ENCODE measurements at regions not wholly inside any gene's neighbourhood (a gene's known extent, or its start where the extent isn't known, plus 50 kb on each side); places are given as distances from the start of the nearest gene placed in this dataset.

DNA sequence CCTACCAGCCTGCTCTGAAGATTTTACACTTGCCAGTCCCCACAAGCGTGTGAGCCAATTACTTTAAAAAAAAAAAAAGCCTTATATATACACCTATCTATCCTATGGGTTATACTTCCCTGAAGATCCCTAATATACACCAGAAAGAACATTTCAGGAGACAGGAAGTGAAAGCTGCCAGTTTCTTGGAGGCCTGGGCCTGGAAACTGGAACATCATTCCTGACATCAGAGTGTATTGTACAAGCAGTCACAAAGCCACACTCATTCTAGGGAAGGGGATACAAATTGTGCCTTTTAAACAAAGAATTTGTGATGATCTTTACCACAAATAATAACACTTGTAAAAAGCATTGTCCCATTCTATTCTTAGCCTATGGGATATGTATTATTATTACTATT, 98.3 kb upstream of the FBN2 start:
- no peak for DNase-seq
- no peak overlapping the region for H3K27ac Mint-ChIP-seq
- H3K36me3 Mint-ChIP-seq: no peaks in the 10 kb centered on the region
- H3K4me1 Mint-ChIP-seq: no peaks in the 10 kb centered on the region
- no peak for ATAC-seq (ENCODE audit: low read depth in 2 of 2)
- H3K27me3 Mint-ChIP-seq: no peaks in the 10 kb centered on the region
- peaks cover 0 to 14% (median 3%) of the 10 kb centered on the region in 7 donors for H3K9me3 Mint-ChIP-seq
- H3K4me3 Mint-ChIP-seq: no peak overlapping the region

DNA sequence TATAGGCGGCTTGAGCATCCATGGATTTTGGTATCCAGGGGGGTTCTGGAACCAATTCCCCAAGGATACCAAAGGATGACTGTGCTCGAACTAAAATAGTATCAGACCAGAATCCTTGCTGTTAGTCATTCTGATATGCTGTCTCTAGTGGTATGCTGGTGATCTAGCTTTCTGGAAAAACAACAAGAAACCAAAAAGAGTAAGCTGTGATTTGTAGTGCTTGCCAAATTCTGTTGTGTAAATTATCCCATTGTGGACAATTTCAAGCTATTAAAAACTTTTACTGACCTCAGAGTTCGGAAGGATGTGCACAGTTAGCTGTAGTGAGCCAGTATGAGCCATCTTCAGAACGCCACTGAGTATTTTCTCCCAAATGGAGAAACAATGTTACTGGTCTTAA, 99.0 kb upstream of the FBN2 start:
- no peaks in the 10 kb centered on the region for H3K27me3 Mint-ChIP-seq

DNA sequence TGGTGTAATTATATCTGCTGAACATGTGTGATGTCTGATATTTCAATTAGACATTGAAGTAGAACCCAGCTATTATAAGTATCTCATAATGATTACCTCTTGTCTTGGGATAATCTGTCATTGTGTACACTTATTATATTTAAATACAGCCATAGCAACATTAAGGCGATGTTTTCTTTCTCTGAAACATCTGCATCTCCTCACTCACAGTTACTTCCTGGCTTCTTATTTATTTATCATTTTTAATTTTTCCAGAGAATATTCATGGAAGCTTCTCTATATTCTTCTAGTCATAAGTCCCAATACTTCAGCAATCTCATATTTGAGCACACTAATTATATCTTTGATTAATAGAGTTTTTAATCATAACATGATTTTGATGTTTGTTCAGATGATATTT, 103.8 kb upstream of the FBN2 start:
- H3K36me3 Mint-ChIP-seq: no peaks in the 10 kb centered on the region
- ATAC-seq (ENCODE audit: low read depth in 2 of 2) (no peak), DNase-seq (no peak)
- H3K9me3 Mint-ChIP-seq: peaks cover 0 to 5% (median 1%) of the 10 kb centered on the region in 7 donors
- H3K4me1 Mint-ChIP-seq: no peaks in the 10 kb centered on the region
- H3K27me3 Mint-ChIP-seq: no peaks in the 10 kb centered on the region
- H3K4me3 Mint-ChIP-seq: no peak overlapping the region
- H3K27ac Mint-ChIP-seq: no peak overlapping the region

More for the DNA sequence above, 99.0 kb upstream of the FBN2 start:
- no peak overlapping the region for H3K27ac Mint-ChIP-seq
- DNase-seq: no peak
- H3K4me1 Mint-ChIP-seq: no peaks in the 10 kb centered on the region
- ATAC-seq (ENCODE audit: low read depth in 2 of 2): no peak
- H3K4me3 Mint-ChIP-seq: no peak overlapping the region
- no peaks in the 10 kb centered on the region for H3K36me3 Mint-ChIP-seq
- peaks cover 0 to 14% (median 3%) of the 10 kb centered on the region in 7 donors for H3K9me3 Mint-ChIP-seq

DNA sequence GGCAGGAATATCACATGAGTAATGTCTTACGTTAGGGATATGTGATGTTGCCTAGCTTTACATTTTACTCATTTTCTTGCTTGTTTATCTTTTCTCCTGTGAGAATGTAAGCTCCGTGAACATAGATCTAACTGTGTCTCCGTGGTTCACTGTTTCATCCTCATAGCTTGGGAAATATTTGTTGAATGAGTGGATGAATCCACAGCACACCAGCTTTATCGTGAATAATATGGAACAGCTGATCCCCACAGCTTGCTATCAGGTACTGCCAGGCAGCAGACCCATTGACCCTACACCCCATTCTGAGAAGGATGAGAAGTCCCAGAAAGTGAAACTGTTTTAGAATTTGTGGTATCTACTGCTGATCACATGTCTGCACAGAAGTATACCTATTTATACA, 106.8 kb upstream of the FBN2 start:
- Mint-ChIP-seq H3K36me3 (no peaks in the 10 kb centered on the region), H3K27ac (no peak overlapping the region), H3K4me3 (no peak overlapping the region), H3K9me3 (peaks cover 0 to 5% (median 0%) of the 10 kb centered on the region in 7 donors), H3K4me1 (no peaks in the 10 kb centered on the region), H3K27me3 (no peaks in the 10 kb centered on the region)
- DNase-seq: no peak
- ATAC-seq (ENCODE audit: low read depth in 2 of 2): no peak

DNA sequence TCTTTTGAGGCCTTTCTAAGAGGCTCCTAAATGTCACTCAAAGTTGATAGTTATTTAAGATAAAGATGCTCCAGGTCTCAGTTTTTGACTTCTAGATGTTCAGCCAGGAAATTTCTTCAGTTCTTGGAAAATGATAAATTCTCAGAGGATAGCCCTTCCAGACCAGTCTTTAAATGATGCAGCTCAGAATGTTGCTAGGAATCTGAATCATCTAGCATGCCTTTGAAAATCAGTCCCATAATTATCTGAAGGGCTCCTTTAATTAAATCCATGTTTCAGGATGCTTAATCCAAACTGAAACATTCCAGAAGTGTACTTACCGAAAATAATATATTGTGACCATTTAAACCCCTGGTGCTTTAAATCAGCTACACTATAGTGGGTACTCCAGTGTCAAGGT, 107.5 kb upstream of the FBN2 start:
- H3K27ac Mint-ChIP-seq: no peak overlapping the region
- no peak for ATAC-seq (ENCODE audit: low read depth in 2 of 2)
- H3K9me3 Mint-ChIP-seq: peaks cover 0 to 8% (median 2%) of the 10 kb centered on the region in 7 donors
- no peaks in the 10 kb centered on the region for H3K4me1 Mint-ChIP-seq
- no peak overlapping the region for H3K4me3 Mint-ChIP-seq
- H3K27me3 Mint-ChIP-seq: no peaks in the 10 kb centered on the region
- no peaks in the 10 kb centered on the region for H3K36me3 Mint-ChIP-seq
- no peak for DNase-seq

DNA sequence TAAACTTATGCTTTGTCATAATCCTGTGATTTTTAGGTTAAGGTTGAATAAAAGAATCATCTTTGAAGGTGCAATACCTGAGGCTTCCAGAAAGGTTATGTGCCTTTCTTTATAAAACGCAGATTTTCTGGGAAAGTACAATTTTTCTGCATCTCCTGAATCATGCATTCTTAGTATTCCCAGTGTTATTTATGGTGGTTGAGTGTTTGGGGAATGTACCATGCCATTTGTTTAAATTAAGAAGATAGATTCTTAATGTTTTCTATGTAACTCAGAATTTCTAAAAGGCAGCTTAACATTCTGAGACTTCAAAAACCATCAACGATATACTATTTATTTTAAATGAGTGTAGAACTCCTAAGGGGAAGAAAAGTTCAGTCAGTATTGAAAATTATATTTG, 108.1 kb upstream of the FBN2 start:
- H3K27ac Mint-ChIP-seq: no peak overlapping the region
- ATAC-seq (ENCODE audit: low read depth in 2 of 2) (no peak), DNase-seq (no peak)
- H3K9me3 Mint-ChIP-seq: peaks cover 0 to 8% (median 3%) of the 10 kb centered on the region in 7 donors
- no peak overlapping the region for H3K4me3 Mint-ChIP-seq
- no peaks in the 10 kb centered on the region for H3K27me3 Mint-ChIP-seq
- H3K36me3 Mint-ChIP-seq: no peaks in the 10 kb centered on the region
- no peaks in the 10 kb centered on the region for H3K4me1 Mint-ChIP-seq

DNA sequence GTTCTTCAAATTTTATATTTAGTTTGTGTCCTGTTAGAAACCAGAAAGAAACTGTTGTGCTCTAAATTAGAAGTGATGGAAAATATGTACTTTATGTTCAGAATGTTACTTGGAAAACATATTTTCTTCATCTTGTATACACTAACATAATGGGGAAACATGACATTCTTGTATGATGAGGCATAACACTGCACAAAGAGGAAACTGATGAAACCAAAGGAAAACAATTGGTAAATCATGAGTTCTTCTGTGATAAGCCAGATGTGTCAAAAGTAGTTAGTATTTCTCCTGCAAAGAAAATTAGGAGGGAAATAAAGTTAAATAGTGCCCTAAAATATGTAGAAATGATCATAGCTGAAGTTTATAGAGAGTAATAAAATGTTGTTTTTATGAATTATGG, 111.1 kb upstream of the FBN2 start:
- Mint-ChIP-seq H3K9me3 (peaks cover 5 to 17% (median 6%) of the 10 kb centered on the region in 7 donors), H3K27me3 (peaks cover 0 to 3% (median 0%) of the 10 kb centered on the region in 3 donors), H3K36me3 (no peaks in the 10 kb centered on the region), H3K4me1 (no peaks in the 10 kb centered on the region), H3K27ac (no peak overlapping the region), H3K4me3 (no peak overlapping the region)
- no peak for ATAC-seq (ENCODE audit: low read depth in 2 of 2)
- no peak for DNase-seq

DNA sequence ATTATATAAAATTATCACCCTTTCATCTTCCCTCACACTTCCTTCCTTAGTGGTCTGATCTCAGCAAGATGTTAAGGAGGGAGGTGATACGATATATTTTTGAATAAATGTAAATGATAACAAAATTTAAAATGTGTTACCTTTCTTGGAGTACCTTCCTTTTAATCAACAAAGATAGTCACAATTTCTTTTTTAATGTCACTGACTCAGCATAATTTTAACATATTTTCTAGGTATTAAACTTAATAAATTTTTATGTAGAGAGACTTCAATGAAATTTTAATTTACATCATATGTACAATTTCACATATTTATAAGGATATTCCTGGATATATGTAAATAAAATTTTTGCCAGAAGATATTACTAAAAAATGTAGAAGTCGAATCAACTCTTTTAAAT, 125.0 kb upstream of the FBN2 start:
- peaks cover 0 to 4% (median 0%) of the 10 kb centered on the region in 3 donors for H3K27me3 Mint-ChIP-seq
- peaks cover 0 to 6% (median 2%) of the 10 kb centered on the region in 7 donors for H3K9me3 Mint-ChIP-seq
- H3K4me3 Mint-ChIP-seq: no peak overlapping the region
- H3K4me1 Mint-ChIP-seq: no peaks in the 10 kb centered on the region
- ATAC-seq (ENCODE audit: low read depth in 2 of 2): no peak
- DNase-seq: no peak
- H3K36me3 Mint-ChIP-seq: no peaks in the 10 kb centered on the region
- no peak overlapping the region for H3K27ac Mint-ChIP-seq

DNA sequence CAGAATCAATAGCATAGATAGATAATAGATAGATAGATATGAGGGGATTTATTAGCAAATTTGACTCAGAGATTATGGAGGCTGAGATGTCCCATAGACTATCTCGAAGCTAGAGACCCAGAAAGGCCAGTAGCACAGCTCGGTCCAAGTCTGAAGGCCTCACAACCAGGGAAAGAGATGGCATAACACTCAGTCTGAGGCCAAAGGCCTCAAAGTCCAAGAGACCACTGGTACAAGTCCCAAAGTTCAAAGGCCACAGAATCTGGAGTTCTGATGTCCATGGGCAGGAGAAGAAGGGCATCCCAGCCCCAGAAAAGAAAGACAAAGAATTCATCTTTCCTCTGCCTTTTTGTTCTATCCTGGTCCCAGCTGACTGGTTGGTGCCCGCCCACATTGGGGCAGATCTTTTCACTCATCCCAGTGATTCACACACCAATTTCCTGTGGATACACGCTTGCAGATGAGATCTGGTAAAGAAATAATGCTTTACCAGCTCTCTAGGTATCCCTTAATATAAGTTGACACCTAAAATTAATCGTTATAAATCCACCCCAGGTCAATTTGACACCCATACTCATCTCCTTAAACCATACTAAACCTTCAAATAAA, 127.8 kb upstream of the FBN2 start:
- Mint-ChIP-seq H3K36me3 (no peaks in the 10 kb centered on the region), H3K27me3 (peaks cover 0 to 5% (median 4%) of the 10 kb centered on the region in 3 donors), H3K27ac (no peak overlapping the region), H3K4me1 (no peaks in the 10 kb centered on the region), H3K9me3 (peaks cover 0 to 6% (median 2%) of the 10 kb centered on the region in 7 donors), H3K4me3 (no peak overlapping the region)
- DNase-seq (no peak), ATAC-seq (ENCODE audit: low read depth in 2 of 2) (no peak)

DNA sequence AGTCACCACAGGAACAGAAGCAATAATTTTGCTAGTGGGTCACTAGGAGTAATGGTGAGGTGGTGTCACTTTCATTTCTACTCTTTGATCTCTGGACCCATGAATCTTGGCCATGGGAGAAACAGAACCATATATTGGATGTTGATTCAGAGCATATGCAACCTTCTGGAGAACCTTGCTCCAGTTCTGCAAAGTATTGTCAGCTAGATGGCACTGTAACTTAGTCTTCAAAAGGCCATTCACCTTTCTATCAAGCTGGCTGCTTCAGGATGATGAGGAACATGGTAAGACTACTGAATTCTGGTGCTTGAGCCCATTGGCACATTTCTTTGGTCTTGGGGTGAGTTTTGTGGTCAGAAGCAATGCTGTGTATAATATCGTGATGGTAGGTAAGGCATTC, 129.1 kb upstream of the FBN2 start:
- Mint-ChIP-seq H3K4me3 (no peak overlapping the region), H3K27me3 (peaks cover 0 to 5% (median 4%) of the 10 kb centered on the region in 3 donors), H3K9me3 (peaks cover 0 to 3% (median 0%) of the 10 kb centered on the region in 7 donors), H3K4me1 (no peaks in the 10 kb centered on the region), H3K27ac (no peak overlapping the region), H3K36me3 (no peaks in the 10 kb centered on the region)
- no peak for DNase-seq
- ATAC-seq (ENCODE audit: low read depth in 2 of 2): no peak

DNA sequence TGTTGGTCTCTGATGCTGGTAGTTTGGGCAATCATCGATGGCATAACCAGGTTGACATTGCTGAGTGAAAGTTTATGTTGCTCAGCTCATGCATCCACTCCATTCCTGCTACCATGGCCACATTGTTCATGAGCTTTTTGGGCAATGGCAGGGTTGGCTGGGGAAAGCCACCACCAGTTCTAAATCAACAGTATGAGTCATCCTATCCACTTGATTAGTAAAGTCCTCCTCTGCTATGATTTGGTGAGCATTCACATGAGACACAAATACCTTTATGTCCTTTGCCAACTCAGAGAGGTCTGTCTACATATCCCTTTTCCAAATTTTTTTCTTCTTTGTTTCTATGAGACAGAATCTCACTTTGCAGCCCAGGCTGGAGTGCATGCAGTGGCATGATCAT, 129.7 kb upstream of the FBN2 start:
- no peaks in the 10 kb centered on the region for H3K36me3 Mint-ChIP-seq
- H3K27me3 Mint-ChIP-seq: peaks cover 0 to 5% (median 4%) of the 10 kb centered on the region in 3 donors
- peaks cover 0 to 3% (median 0%) of the 10 kb centered on the region in 7 donors for H3K9me3 Mint-ChIP-seq
- H3K27ac Mint-ChIP-seq: no peak overlapping the region
- DNase-seq (no peak), ATAC-seq (ENCODE audit: low read depth in 2 of 2) (no peak)
- H3K4me3 Mint-ChIP-seq: no peak overlapping the region
- H3K4me1 Mint-ChIP-seq: no peaks in the 10 kb centered on the region

DNA sequence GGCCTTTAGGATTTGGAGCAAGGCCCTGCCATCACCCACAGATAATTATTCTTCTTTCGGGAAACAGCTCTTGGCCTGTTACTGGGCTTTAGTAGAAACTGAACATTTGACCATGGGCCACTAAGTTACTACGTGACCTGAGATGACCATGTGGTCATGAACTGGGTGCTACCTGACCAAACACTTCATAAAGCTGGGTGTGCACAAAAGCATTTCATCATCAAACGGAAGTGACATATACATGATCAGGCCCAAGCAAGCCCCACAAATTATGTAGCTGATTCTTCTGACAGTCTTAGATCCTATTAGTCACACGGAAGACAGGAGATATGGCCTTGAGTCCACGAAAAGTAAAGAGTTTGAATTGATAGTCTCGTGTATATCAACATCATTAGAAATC, 130.9 kb upstream of the FBN2 start:
- ATAC-seq (ENCODE audit: low read depth in 2 of 2) (no peak), DNase-seq (no peak)
- Mint-ChIP-seq H3K4me1 (no peaks in the 10 kb centered on the region), H3K36me3 (no peaks in the 10 kb centered on the region), H3K27ac (peak overlapping the region in 1 of 6 donors; percentile 21), H3K27me3 (peaks cover 0 to 5% (median 4%) of the 10 kb centered on the region in 3 donors), H3K9me3 (peaks cover 0 to 3% (median 0%) of the 10 kb centered on the region in 7 donors), H3K4me3 (no peak overlapping the region)

DNA sequence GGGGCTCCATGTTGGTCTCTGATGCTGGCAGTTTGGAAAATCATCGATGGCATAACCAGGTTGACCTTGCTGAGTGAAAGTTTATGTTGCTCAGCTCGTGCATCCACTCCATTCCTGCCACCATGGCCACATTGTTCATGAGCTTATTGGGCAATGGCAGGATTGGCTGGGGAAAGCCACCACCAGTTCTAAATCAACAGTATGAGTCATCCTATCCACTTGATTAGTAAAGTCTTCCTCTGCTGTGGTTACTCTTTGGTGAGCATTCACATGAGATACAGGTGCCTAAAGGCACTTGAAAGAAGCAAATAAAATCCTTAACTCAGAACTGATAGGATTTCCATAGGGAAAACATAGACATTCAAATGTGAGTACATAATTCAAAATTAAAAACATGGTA, 131.8 kb upstream of the FBN2 start:
- Mint-ChIP-seq H3K9me3 (peaks cover 0 to 3% (median 0%) of the 10 kb centered on the region in 7 donors), H3K4me1 (no peaks in the 10 kb centered on the region), H3K27me3 (peaks cover 0 to 5% (median 4%) of the 10 kb centered on the region in 3 donors)

DNA sequence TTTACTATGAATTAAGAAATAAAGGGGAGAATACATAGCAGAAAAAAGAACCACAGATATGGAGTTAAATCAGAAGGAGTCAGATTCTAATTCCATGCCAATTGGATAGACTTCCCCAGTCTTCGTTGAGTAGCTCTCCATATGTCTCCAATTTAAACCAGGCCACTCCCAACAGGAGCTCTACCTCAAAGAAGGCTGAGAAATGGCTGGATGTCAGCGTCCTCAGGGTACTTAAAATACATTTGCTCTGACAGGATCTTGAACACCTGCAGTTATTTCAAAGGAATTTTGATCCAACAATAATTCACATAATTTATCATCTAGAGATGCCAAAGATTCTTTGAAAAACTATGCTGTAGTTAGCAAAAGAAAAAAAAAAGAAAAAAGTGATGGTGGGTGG, 133.9 kb upstream of the FBN2 start:
- no peak for DNase-seq
- Mint-ChIP-seq H3K4me3 (no peak overlapping the region), H3K9me3 (peaks cover 0 to 5% (median 2%) of the 10 kb centered on the region in 7 donors), H3K36me3 (no peaks in the 10 kb centered on the region), H3K27me3 (peaks cover 0 to 8% (median 5%) of the 10 kb centered on the region in 3 donors), H3K4me1 (no peaks in the 10 kb centered on the region), H3K27ac (no peak overlapping the region)
- no peak for ATAC-seq (ENCODE audit: low read depth in 2 of 2)

More for the DNA sequence above, 131.8 kb upstream of the FBN2 start:
- ATAC-seq (ENCODE audit: low read depth in 2 of 2) (no peak), DNase-seq (no peak)
- no peak overlapping the region for H3K27ac Mint-ChIP-seq
- H3K36me3 Mint-ChIP-seq: no peaks in the 10 kb centered on the region
- no peak overlapping the region for H3K4me3 Mint-ChIP-seq

DNA sequence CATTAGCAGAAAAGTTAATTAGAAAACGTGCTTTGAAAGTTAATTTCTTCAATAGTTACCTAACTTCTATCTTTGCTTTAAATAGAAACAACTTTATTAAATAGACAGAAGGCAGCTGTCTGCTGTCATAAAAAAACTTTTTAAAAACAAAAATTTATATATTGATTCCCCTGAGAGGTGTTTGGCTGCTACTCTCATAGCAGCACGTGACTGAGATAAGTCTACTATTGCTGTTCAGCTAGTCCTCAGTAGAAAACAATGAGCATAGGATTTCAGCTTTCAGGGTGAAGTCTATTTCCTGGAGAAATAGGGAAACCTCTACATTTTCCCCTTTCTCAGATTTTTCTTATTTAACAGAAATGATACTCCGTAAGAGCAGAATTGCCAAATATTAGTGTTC, 135.0 kb upstream of the FBN2 start:
- Mint-ChIP-seq H3K27ac (no peak overlapping the region), H3K36me3 (no peaks in the 10 kb centered on the region), H3K27me3 (peaks cover 0 to 5% (median 5%) of the 10 kb centered on the region in 3 donors), H3K4me1 (no peaks in the 10 kb centered on the region), H3K9me3 (peaks cover 0 to 5% (median 0%) of the 10 kb centered on the region in 7 donors), H3K4me3 (no peak overlapping the region)
- no peak for DNase-seq
- ATAC-seq (ENCODE audit: low read depth in 2 of 2): no peak

All from naive B cell (primary cell).